Tibial nerve (tissue), 4 donors: ENCODE measurements at regions not wholly inside any gene's neighbourhood (a gene's known extent, or its start where the extent isn't known, plus 50 kb on each side); places are given as distances from the start of the nearest gene placed in this dataset.
A peak's percentile ranks its signal among the peaks of the same experiment; 100 is the strongest.

Experiments used
- DNase-seq, 2 donors: peaks; one replicate each; pipeline ENCODE4 v3.0.0-alpha.2; 2019; ENCODE audit warnings: low spot score in 2 of 2
- H3K27ac ChIP-seq, 4 donors: fragments of 200-600 bp; sonication (generic) in 3 of 4; one replicate each; pipeline ENCODE4 v1.5.1; 2017 to 2019; ENCODE audit warnings: mild to moderate bottlenecking in 1 of 4
- H3K27me3 ChIP-seq, 2 donors: fragments of 200-600 bp; sonication (generic) in 1 of 2; one replicate each; pipeline versions ENCODE4 v1.5.1 to v1.6.0; 2017 to 2019
- H3K36me3 ChIP-seq, 3 donors: fragments of 200-600 bp; sonication (generic); one replicate each; pipeline ENCODE4 v1.5.1; 2018 to 2019
- H3K4me1 ChIP-seq, 4 donors: fragments of 200-600 bp; sonication (generic) in 3 of 4; one replicate each; pipeline ENCODE4 v1.5.1; 2017 to 2019
- H3K4me3 ChIP-seq, 4 donors: fragments of 200-600 bp; sonication (generic) in 3 of 4; one replicate each; pipeline ENCODE4 v1.5.1; 2017 to 2019; ENCODE audit warnings: mild to moderate bottlenecking in 1 of 4, moderate library complexity in 1 of 4
- H3K9me3 ChIP-seq, 4 donors: fragments of 200-600 bp; sonication (generic) in 3 of 4; one replicate each; pipeline ENCODE4 v1.5.1; 2017 to 2019
- EP300 ChIP-seq, 2 donors: sonication (generic); formaldehyde crosslinking; IDR thresholded peaks; one replicate each; pipeline ENCODE4 v1.6.1; 2017; ENCODE audit warnings: antibody characterized with exemption in 2 of 2, mild to moderate bottlenecking in 1 of 2
- POLR2A ChIP-seq, 2 donors: fragments of 450-650 bp; IDR thresholded peaks; one replicate each; pipeline ENCODE4 v1.6.1; 2017; ENCODE audit warnings: antibody characterized with exemption in 2 of 2, mild to moderate bottlenecking in 2 of 2, moderate library complexity in 2 of 2
- WGBS, 2 donors: methylation state at CpG; one replicate each; pipeline ENCODE4 v1.1.5; 2018; 5-methylcytosine and 5-hydroxymethylcytosine counted together
- TF ChIP-seq, protein P1 (sequence below), 5 experiments: fragments of 200-600 bp in 3 of 5; fragments of 450-650 bp in 2 of 5; sonication (generic) in 3 of 5; IDR thresholded peaks; one replicate each; pipeline ENCODE4 v1.5.1; 2016 to 2019; ENCODE audit warnings: antibody characterized with exemption in 5 of 5, mild to moderate bottlenecking in 3 of 5, moderate library complexity in 2 of 5

DNA sequence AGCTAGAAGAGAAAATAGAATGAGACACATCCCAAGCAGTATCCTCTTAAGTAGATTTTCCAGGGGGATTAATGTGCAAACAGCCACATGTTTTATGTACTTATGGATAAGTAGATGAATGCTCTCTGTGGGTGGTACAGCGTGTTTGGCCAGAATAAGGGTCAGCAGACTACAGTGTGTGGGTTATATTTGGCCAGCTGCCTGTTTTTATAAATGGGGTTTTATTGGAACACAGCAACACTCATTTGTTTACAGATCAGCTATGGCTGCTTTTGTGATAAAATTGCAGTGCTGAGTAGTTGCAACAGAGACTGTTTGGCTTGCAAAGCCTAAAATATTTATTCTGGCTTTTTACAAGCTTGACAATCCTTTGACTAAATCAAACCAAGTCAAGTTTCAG lies 780.2 kb upstream of the SEL1L start:
- H3K27me3 ChIP-seq, result no peaks in the 10 kb centered on the region
- DNase-seq, result peak in 1 of 2 donors; percentile 6
- no peak overlapping the region for H3K4me3 ChIP-seq
- peaks cover 0 to 18% (median 3%) of the 10 kb centered on the region in 4 donors for H3K4me1 ChIP-seq
- no peaks in the 10 kb centered on the region for H3K36me3 ChIP-seq
- peak overlapping the region in 3 of 4 donors; percentile 3 to 67 (median 39) for H3K27ac ChIP-seq
- peak; percentile 35 to 76 for TF ChIP-seq EP300 (IDR thresholded peaks at IDR 0.05)
- TF ChIP-seq, protein P1, sequence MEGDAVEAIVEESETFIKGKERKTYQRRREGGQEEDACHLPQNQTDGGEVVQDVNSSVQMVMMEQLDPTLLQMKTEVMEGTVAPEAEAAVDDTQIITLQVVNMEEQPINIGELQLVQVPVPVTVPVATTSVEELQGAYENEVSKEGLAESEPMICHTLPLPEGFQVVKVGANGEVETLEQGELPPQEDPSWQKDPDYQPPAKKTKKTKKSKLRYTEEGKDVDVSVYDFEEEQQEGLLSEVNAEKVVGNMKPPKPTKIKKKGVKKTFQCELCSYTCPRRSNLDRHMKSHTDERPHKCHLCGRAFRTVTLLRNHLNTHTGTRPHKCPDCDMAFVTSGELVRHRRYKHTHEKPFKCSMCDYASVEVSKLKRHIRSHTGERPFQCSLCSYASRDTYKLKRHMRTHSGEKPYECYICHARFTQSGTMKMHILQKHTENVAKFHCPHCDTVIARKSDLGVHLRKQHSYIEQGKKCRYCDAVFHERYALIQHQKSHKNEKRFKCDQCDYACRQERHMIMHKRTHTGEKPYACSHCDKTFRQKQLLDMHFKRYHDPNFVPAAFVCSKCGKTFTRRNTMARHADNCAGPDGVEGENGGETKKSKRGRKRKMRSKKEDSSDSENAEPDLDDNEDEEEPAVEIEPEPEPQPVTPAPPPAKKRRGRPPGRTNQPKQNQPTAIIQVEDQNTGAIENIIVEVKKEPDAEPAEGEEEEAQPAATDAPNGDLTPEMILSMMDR (IDR thresholded peaks at IDR 0.05), result no peak
- peaks cover 0 to 20% (median 0%) of the 10 kb centered on the region in 4 donors for H3K9me3 ChIP-seq
- WGBS, 2 donors, result 14% methylated on average over 1 of the region's 1 CpG

DNA sequence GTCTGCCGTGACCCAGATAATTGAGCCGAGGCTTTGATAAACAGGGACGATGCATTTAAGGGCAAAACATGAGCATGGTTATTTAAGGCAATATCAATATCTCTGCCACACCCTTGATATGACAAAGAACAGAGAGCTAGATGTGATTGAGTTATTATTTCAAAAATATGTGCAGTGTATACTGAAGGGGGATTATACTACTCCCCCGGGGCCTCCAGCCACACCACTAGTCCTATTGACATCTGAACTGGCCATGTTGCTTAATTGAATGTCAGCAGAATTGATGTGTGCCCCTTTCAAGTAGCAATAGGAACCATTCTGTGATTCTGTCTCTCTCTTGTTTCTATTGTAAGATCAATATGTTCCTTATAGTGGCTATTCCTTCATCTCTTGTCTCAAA lies 794.8 kb upstream of the SEL1L start:
- 87 to 91% methylated on average over 4 of the region's 4 CpGs for WGBS, 2 donors
- no peak for TF ChIP-seq POLR2A (IDR thresholded peaks at IDR 0.05)
- TF ChIP-seq EP300 (IDR thresholded peaks at IDR 0.05), result no peak
- TF ChIP-seq, protein P1 (IDR thresholded peaks at IDR 0.05), result no peak

DNA sequence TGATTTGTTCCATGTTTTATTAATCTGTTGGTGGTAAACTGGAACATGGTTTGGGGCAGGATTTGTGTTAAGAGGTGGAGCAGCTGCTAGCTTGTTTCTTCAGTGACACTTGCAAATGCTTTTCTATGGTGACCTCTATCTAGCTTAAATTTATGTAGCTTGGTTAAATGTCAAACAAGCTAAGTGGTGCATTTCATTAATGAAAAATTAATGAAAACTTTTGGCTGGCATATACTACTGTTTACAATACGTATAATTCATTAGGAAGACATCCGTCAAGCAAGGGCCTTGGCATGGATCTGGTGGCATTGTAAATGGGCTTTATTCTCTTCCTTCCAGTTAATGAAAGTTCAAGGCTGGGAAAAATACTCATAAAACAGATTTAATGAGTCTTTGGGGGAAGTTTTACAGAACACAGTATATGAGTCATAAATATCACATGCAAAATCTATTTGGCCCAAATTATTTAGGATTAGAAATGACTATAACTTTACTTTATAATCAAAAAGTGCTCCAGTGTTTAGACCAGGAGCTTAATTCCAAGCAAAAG lies 807.7 kb upstream of the SEL1L start:
- WGBS, 2 donors, result 26 to 48% methylated on average over 2 of the region's 2 CpGs
- Histone ChIP-seq H3K9me3 (no peaks in the 10 kb centered on the region), H3K27me3 (no peaks in the 10 kb centered on the region), H3K36me3 (no peaks in the 10 kb centered on the region), H3K27ac (peak overlapping the region in 1 of 4 donors; percentile 4), H3K4me3 (no peak overlapping the region), H3K4me1 (no peaks in the 10 kb centered on the region)
- DNase-seq, result no peak
- TF ChIP-seq EP300 (IDR thresholded peaks at IDR 0.05) (no peak), POLR2A (IDR thresholded peaks at IDR 0.05) (no peak)
- TF ChIP-seq, protein P1 (IDR thresholded peaks at IDR 0.05), result no peak

More for the DNA sequence above, 794.8 kb upstream of the SEL1L start:
- Histone ChIP-seq H3K9me3 (peaks cover 0 to 23% (median 5%) of the 10 kb centered on the region in 4 donors), H3K4me1 (no peaks in the 10 kb centered on the region), H3K4me3 (no peak overlapping the region), H3K27me3 (no peaks in the 10 kb centered on the region), H3K27ac (no peak overlapping the region), H3K36me3 (no peaks in the 10 kb centered on the region)
- DNase-seq, result no peak

DNA sequence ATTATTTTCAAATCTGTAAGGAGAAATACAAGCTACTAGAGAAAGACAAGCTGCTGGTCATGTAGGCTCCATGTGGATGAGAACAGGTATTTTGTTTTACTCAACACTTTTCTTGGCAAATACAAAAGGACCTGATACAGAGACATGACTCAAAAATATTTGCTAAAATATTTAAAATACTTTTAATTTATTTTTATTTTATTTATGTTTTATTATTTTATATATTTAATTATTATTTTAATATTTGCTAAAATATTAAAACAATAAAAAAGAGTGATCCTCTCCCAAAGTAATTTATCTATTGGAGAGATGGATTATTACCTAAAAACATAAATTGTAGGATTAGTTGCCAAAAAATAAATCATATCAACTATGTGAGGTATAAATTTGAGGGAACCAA lies 808.9 kb upstream of the SEL1L start:
- Histone ChIP-seq H3K4me1 (no peaks in the 10 kb centered on the region), H3K36me3 (no peaks in the 10 kb centered on the region), H3K9me3 (no peaks in the 10 kb centered on the region), H3K4me3 (no peak overlapping the region), H3K27me3 (no peaks in the 10 kb centered on the region), H3K27ac (no peak overlapping the region)
- no peak for DNase-seq
- TF ChIP-seq EP300 (IDR thresholded peaks at IDR 0.05) (no peak), POLR2A (IDR thresholded peaks at IDR 0.05) (no peak)
- TF ChIP-seq, protein P1 (IDR thresholded peaks at IDR 0.05), result no peak

DNA sequence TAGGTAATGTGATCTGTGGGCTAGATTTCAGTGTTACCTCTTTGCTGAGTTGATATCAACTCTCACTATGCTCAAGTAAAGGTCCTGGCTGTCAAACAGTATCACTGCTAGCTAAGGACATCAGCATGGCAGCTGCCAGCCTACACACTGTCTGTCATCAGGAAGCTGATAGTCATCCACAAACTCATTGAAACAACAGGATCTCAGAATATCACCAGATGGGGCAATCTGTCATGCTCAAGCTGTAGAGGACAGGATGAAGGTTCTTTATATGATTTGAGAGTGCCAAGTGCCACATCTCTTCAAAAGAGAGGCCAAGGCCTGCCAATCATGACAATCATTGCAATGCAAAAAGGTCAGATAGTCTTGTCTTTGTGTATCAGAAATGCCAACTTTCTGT lies 811.5 kb upstream of the SEL1L start:
- Histone ChIP-seq H3K27ac (no peak overlapping the region), H3K4me3 (no peak overlapping the region), H3K27me3 (no peaks in the 10 kb centered on the region), H3K9me3 (no peaks in the 10 kb centered on the region), H3K4me1 (no peaks in the 10 kb centered on the region), H3K36me3 (no peaks in the 10 kb centered on the region)
- no peak for DNase-seq
- no peak for TF ChIP-seq EP300 (IDR thresholded peaks at IDR 0.05)
- TF ChIP-seq, protein P1 (IDR thresholded peaks at IDR 0.05), result no peak
- no peak for TF ChIP-seq POLR2A (IDR thresholded peaks at IDR 0.05)
